IMR-90 (cell line): ENCODE measurements at regions not wholly inside any gene's neighbourhood (a gene's known extent, or its start where the extent isn't known, plus 50 kb on each side); places are given as distances from the start of the nearest gene placed in this dataset.

Experiments used
- CEBPB ChIP-seq: IDR thresholded peaks from 2 replicates; pipeline ENCODE4 v1.6.1; 2012; ENCODE audit warnings: low read depth, low read length, improper control_type of control experiment
- CTCF ChIP-seq: conservative IDR thresholded peaks from 2 replicates; pipeline ENCODE4 v1.5.1; 2012; ENCODE audit warnings: mild to moderate bottlenecking, low read depth, low read length, improper control_type of control experiment
- MAFK ChIP-seq: IDR thresholded peaks from 2 replicates; pipeline ENCODE4 v1.6.1; 2012; ENCODE audit warnings: low read depth, low read length, improper control_type of control experiment
- POLR2A ChIP-seq: IDR thresholded peaks from 2 replicates; pipeline ENCODE4 v1.6.1; 2012; ENCODE audit warnings: mild to moderate bottlenecking, low read depth, low read length

- TF ChIP-seq CTCF (no peak), CEBPB (no peak), MAFK (no peak), POLR2A (no peak)
Observed at GRCh38 chr2:41377837-41378236, 670.0 kb upstream of the PKDCC start.
